GM13976 (cell line): ENCODE measurements at regions not wholly inside any gene's neighbourhood (a gene's known extent, or its start where the extent isn't known, plus 50 kb on each side); places are given as distances from the start of the nearest gene placed in this dataset.

ENCODE experiments used
- DNase-seq: peaks from one replicate; pipeline ENCODE4 v3.0.0; 2012; ENCODE audit warnings: low spot score
- CTCF ChIP-seq: IDR thresholded peaks from 2 replicates; pipeline ENCODE4 v1.5.1; 2012; ENCODE audit warnings: borderline replicate concordance, mild to moderate bottlenecking; ENCODE audit not compliant: insufficient read depth; ENCODE audit errors: extremely low read depth, missing control alignments, control extremely low read depth
- in situ Hi-C: fragments of 300-500 bp; cut with MboI; formaldehyde crosslinking; loops from one replicate; pipeline ENCODE4 v1.12.0; 2022; ENCODE audit warnings: low sequenced_read_pairs, mixed read lengths, inconsistent platforms; ENCODE audit not compliant: unreplicated experiment

- TF ChIP-seq CTCF = no peak
Observed at GRCh38 chr1:115196296-115196695, 107.0 kb upstream of the TSPAN2 start.

GRCh38 chr1:115194506-115194905, 105.2 kb upstream of the TSPAN2 start:
- TF ChIP-seq CTCF = no peak
- in situ Hi-C loops = no loop called here
- DNase-seq = no peak

More at GRCh38 chr1:115196296-115196695, 107.0 kb upstream of the TSPAN2 start:
- in situ Hi-C loops = no loop called here
- DNase-seq = no peak

GRCh38 chr1:115193046-115193828, 103.9 kb upstream of the TSPAN2 start:
- in situ Hi-C loops = no loop called here
- DNase-seq = no peak

GRCh38 chr1:115192200-115192767, 103.0 kb upstream of the TSPAN2 start:
- no peak for DNase-seq
- TF ChIP-seq CTCF = no peak
- in situ Hi-C loops = no loop called here

More at GRCh38 chr1:115193046-115193828, 103.9 kb upstream of the TSPAN2 start:
- TF ChIP-seq CTCF = no peak

- DNase-seq = no peak
- TF ChIP-seq CTCF = no peak
- in situ Hi-C loops = no loop called here
Observed at GRCh38 chr1:115191691-115192090, 102.4 kb upstream of the TSPAN2 start.

GRCh38 chr1:115190540-115191170, 101.4 kb upstream of the TSPAN2 start:
- no peak for TF ChIP-seq CTCF
- in situ Hi-C loops = no loop called here
- no peak for DNase-seq
